ENCODE measurements at regions not wholly inside any gene's neighbourhood (a gene's known extent, or its start where the extent isn't known, plus 50 kb on each side); places are given as distances from the start of the nearest gene placed in this dataset.

- no peaks in the 10 kb centered on the region for H3K4me1 ChIP-seq
- ATAC-seq, result no peak
- no peaks in the 10 kb centered on the region for H3K27me3 ChIP-seq
- H3K27ac ChIP-seq, result no peak overlapping the region
- no peak overlapping the region for H3K4me3 ChIP-seq
- 83 to 86% methylated on average over 7 of the region's 7 CpGs for WGBS, 2 donors (ENCODE audit: low coverage in 1 of 2)
- H3K36me3 ChIP-seq, result no peaks in the 10 kb centered on the region
- H3K9me3 ChIP-seq, result no peaks in the 10 kb centered on the region
- TF ChIP-seq EP300 (IDR thresholded peaks at IDR 0.05) (no peak), POLR2AphosphoS5 (IDR thresholded peaks at IDR 0.05) (no peak), CTCF (IDR thresholded peaks at IDR 0.05) (no peak), POLR2A (IDR thresholded peaks at IDR 0.05) (no peak)
These were observed 84.5 kb downstream of the SPRY2 start for GRCh38 chr13:80256352-80256932.

GRCh38 chr13:80255946-80256345 lies 85.0 kb downstream of the SPRY2 start:
- WGBS, 2 donors (ENCODE audit: low coverage in 1 of 2), result 83 to 93% methylated on average over 1 of the region's 1 CpG
- ATAC-seq, result no peak

GRCh38 chr13:80251403-80251802 lies 89.5 kb downstream of the SPRY2 start:
- Histone ChIP-seq H3K36me3 (no peaks in the 10 kb centered on the region), H3K27ac (no peak overlapping the region), H3K4me1 (no peaks in the 10 kb centered on the region), H3K9me3 (no peaks in the 10 kb centered on the region), H3K4me3 (no peak overlapping the region), H3K27me3 (no peaks in the 10 kb centered on the region)
- TF ChIP-seq CTCF (IDR thresholded peaks at IDR 0.05), result no peak
- TF ChIP-seq POLR2AphosphoS5 (IDR thresholded peaks at IDR 0.05), result no peak
- TF ChIP-seq EP300 (IDR thresholded peaks at IDR 0.05), result no peak
- no peak for ATAC-seq
- 59 to 65% methylated on average over 2 of the region's 2 CpGs for WGBS, 2 donors (ENCODE audit: low coverage in 1 of 2)

More at GRCh38 chr13:80255946-80256345, 85.0 kb downstream of the SPRY2 start:
- Histone ChIP-seq H3K27me3 (no peaks in the 10 kb centered on the region), H3K4me1 (no peaks in the 10 kb centered on the region), H3K27ac (no peak overlapping the region), H3K36me3 (no peaks in the 10 kb centered on the region), H3K4me3 (no peak overlapping the region), H3K9me3 (no peaks in the 10 kb centered on the region)
- TF ChIP-seq POLR2A (IDR thresholded peaks at IDR 0.05) (no peak), CTCF (IDR thresholded peaks at IDR 0.05) (no peak), EP300 (IDR thresholded peaks at IDR 0.05) (no peak), POLR2AphosphoS5 (IDR thresholded peaks at IDR 0.05) (no peak)

GRCh38 chr13:80250213-80250810 lies 90.6 kb downstream of the SPRY2 start:
- no peaks in the 10 kb centered on the region for H3K9me3 ChIP-seq
- H3K4me3 ChIP-seq, result no peak overlapping the region
- no peaks in the 10 kb centered on the region for H3K36me3 ChIP-seq
- no peaks in the 10 kb centered on the region for H3K27me3 ChIP-seq
- WGBS, 2 donors (ENCODE audit: low coverage in 1 of 2), result 40 to 62% methylated on average over 7 of the region's 7 CpGs
- no peak for ATAC-seq
- no peak overlapping the region for H3K27ac ChIP-seq
- no peak for TF ChIP-seq CTCF (IDR thresholded peaks at IDR 0.05)
- no peak for TF ChIP-seq POLR2A (IDR thresholded peaks at IDR 0.05)
- TF ChIP-seq POLR2AphosphoS5 (IDR thresholded peaks at IDR 0.05), result no peak
- no peak for TF ChIP-seq EP300 (IDR thresholded peaks at IDR 0.05)
- H3K4me1 ChIP-seq, result no peaks in the 10 kb centered on the region

GRCh38 chr13:80249516-80250212 lies 91.3 kb downstream of the SPRY2 start:
- no peak for TF ChIP-seq CTCF (IDR thresholded peaks at IDR 0.05)
- TF ChIP-seq POLR2AphosphoS5 (IDR thresholded peaks at IDR 0.05), result no peak
- TF ChIP-seq EP300 (IDR thresholded peaks at IDR 0.05), result no peak
- TF ChIP-seq POLR2A (IDR thresholded peaks at IDR 0.05), result no peak
- no peak for ATAC-seq
- Histone ChIP-seq H3K27me3 (no peaks in the 10 kb centered on the region), H3K4me3 (no peak overlapping the region), H3K9me3 (no peaks in the 10 kb centered on the region), H3K36me3 (no peaks in the 10 kb centered on the region), H3K4me1 (no peaks in the 10 kb centered on the region), H3K27ac (no peak overlapping the region)
- 8 to 18% methylated on average over 1 of the region's 1 CpG for WGBS, 2 donors (ENCODE audit: low coverage in 1 of 2)

Measured in gastroesophageal sphincter (tissue), 4 donors.